CD4-positive, alpha-beta T cell (primary cell): ENCODE measurements at regions not wholly inside any gene's neighbourhood (a gene's known extent, or its start where the extent isn't known, plus 50 kb on each side); places are given as distances from the start of the nearest gene placed in this dataset.

Experiments
- ATAC-seq: fragments of 200-7000 bp; cut with Tn5 transposase; one replicate; pipeline ENCODE4 v1.10.0; 2022; ENCODE audit warnings: mild to moderate bottlenecking; ENCODE audit not compliant: poor library complexity
- CTCF ChIA-PET: fragments of 350-600 bp; sonication (Branson Sonifier 250); formaldehyde crosslinking; loops from one replicate; lab custom pipeline; 2021; ENCODE audit warnings: antibody characterized with exemption, inconsistent platforms; lab: Charles Lee
- POLR2A ChIA-PET: fragments of 350-600 bp; sonication (Branson Sonifier 250); formaldehyde crosslinking; loops from one replicate; lab custom pipeline; 2021; ENCODE audit warnings: antibody characterized with exemption, inconsistent platforms; lab: Charles Lee
- DNase-seq, 14 experiments: peaks; one replicate each; pipeline ENCODE4 v3.0.0-alpha.2; 2013 to 2020; ENCODE audit warnings: mixed read lengths in 2 of 14
- H3K27ac ChIP-seq, 2 donors: one replicate each; pipeline versions ENCODE4 v1.5.1 to v1.7.0; 2013; ENCODE audit warnings: low read length in 2 of 2, low read depth in 1 of 2, mild to moderate bottlenecking in 1 of 2
- H3K27me3 ChIP-seq, 2 experiments: 1 replicate in 1 of 2; 2 replicates in 1 of 2; pipeline versions ENCODE4 v1.6.1 to v1.7.0; 2013; ENCODE audit warnings: low read length in 2 of 2, control low read depth in 1 of 2, mild to moderate bottlenecking in 1 of 2, moderate library complexity in 1 of 2; ENCODE audit not compliant: insufficient read depth in 2 of 2, control insufficient read depth in 1 of 2
- H3K36me3 ChIP-seq: one replicate; pipeline ENCODE4 v1.6.1; 2013; ENCODE audit warnings: low read length, control low read depth; ENCODE audit not compliant: insufficient read depth
- H3K4me1 ChIP-seq: one replicate; pipeline ENCODE4 v1.6.1; 2013; ENCODE audit warnings: low read length, control low read depth; ENCODE audit not compliant: insufficient read depth
- H3K4me3 ChIP-seq: one replicate; pipeline ENCODE4 v1.5.1; 2013; ENCODE audit warnings: mild to moderate bottlenecking, low read length, moderate library complexity
- H3K9me3 ChIP-seq, 2 experiments: 1 replicate in 1 of 2; 2 replicates in 1 of 2; pipeline versions ENCODE4 v1.6.1 to v1.7.0; 2013; ENCODE audit warnings: low read length in 2 of 2, mild to moderate bottlenecking in 2 of 2, control low read depth in 1 of 2, moderate library complexity in 1 of 2; ENCODE audit not compliant: control insufficient read depth in 1 of 2, insufficient read depth in 1 of 2
- H3K27ac Mint-ChIP-seq: one replicate; pipeline ENCODE4 v1.8.0; 2020; ENCODE audit warnings: mixed read lengths
- H3K27me3 Mint-ChIP-seq: one replicate; pipeline ENCODE4 v1.8.0; 2021; ENCODE audit warnings: mixed read lengths
- H3K36me3 Mint-ChIP-seq: one replicate; pipeline ENCODE4 v1.8.0; 2021; ENCODE audit warnings: low read depth, mixed read lengths
- H3K4me1 Mint-ChIP-seq: one replicate; pipeline ENCODE4 v1.8.0; 2021; ENCODE audit warnings: low read depth, mixed read lengths
- H3K4me3 Mint-ChIP-seq: one replicate; pipeline ENCODE4 v1.8.0; 2020; ENCODE audit warnings: mild to moderate bottlenecking, mixed read lengths
- H3K9me3 Mint-ChIP-seq: one replicate; pipeline ENCODE4 v1.8.0; 2020; ENCODE audit warnings: mixed read lengths
- CTCF ChIP-seq: fragments of 200-600 bp; IDR thresholded peaks from one replicate; pipeline ENCODE4 v1.8.0; 2022; ENCODE audit warnings: antibody characterized with exemption, mild to moderate bottlenecking
- intact Hi-C, 2 experiments: fragments of 100-400 bp; cut with DNase I in 1 of 2; cut with micrococcal nuclease in 1 of 2; formaldehyde crosslinking; loops; one replicate each; pipeline versions ENCODE4 v1.15.1 to v1.9.0; 2023 to 2025; cut with DNase I, micrococcal nuclease

GRCh38 chr15:62430552-62430951 lies 265.5 kb upstream of the C2CD4B start:
- no peak overlapping the region for H3K27ac Mint-ChIP-seq
- H3K9me3 ChIP-seq: no peaks in the 10 kb centered on the region
- H3K4me3 Mint-ChIP-seq: no peak overlapping the region
- no peaks in the 10 kb centered on the region for H3K4me1 Mint-ChIP-seq
- ChIA-PET CTCF (no interaction called here), POLR2A (no interaction called here)
- no peaks in the 10 kb centered on the region for H3K4me1 ChIP-seq
- no peaks in the 10 kb centered on the region for H3K36me3 Mint-ChIP-seq
- DNase-seq (no peak), ATAC-seq (no peak)
- TF ChIP-seq CTCF: no peak
- H3K27me3 ChIP-seq: no peaks in the 10 kb centered on the region
- H3K36me3 ChIP-seq: no peaks in the 10 kb centered on the region
- H3K27me3 Mint-ChIP-seq: peaks cover 4% of the 10 kb centered on the region
- no peaks in the 10 kb centered on the region for H3K9me3 Mint-ChIP-seq
- no peak overlapping the region for H3K4me3 ChIP-seq
- H3K27ac ChIP-seq: no peak overlapping the region
- intact Hi-C loops: no loop called here

- no peak for ATAC-seq
- no peak overlapping the region for H3K27ac ChIP-seq
- Mint-ChIP-seq H3K9me3 (no peaks in the 10 kb centered on the region), H3K27ac (no peak overlapping the region), H3K4me3 (no peak overlapping the region), H3K36me3 (no peaks in the 10 kb centered on the region), H3K27me3 (peaks cover 4% of the 10 kb centered on the region), H3K4me1 (no peaks in the 10 kb centered on the region)
- no peaks in the 10 kb centered on the region for H3K27me3 ChIP-seq
- no peaks in the 10 kb centered on the region for H3K9me3 ChIP-seq
- ChIA-PET CTCF (no interaction called here), POLR2A (no interaction called here)
- no peaks in the 10 kb centered on the region for H3K4me1 ChIP-seq
- no peak overlapping the region for H3K4me3 ChIP-seq
- TF ChIP-seq CTCF: no peak
- intact Hi-C loops: no loop called here
- H3K36me3 ChIP-seq: no peaks in the 10 kb centered on the region
- DNase-seq: no peak
These were observed 266.1 kb upstream of the C2CD4B start for GRCh38 chr15:62431008-62431797.

- no peak for TF ChIP-seq CTCF
- Histone ChIP-seq H3K4me3 (no peak overlapping the region), H3K9me3 (no peaks in the 10 kb centered on the region), H3K27ac (no peak overlapping the region), H3K36me3 (no peaks in the 10 kb centered on the region), H3K4me1 (no peaks in the 10 kb centered on the region), H3K27me3 (no peaks in the 10 kb centered on the region)
- H3K27ac Mint-ChIP-seq: no peak overlapping the region
- ChIA-PET POLR2A (no interaction called here), CTCF (no interaction called here)
- no peak for ATAC-seq
- no peak overlapping the region for H3K4me3 Mint-ChIP-seq
- H3K9me3 Mint-ChIP-seq: no peaks in the 10 kb centered on the region
- no peaks in the 10 kb centered on the region for H3K36me3 Mint-ChIP-seq
- no peak for DNase-seq
- no peaks in the 10 kb centered on the region for H3K4me1 Mint-ChIP-seq
- H3K27me3 Mint-ChIP-seq: peaks cover 4% of the 10 kb centered on the region
- intact Hi-C loops: no loop called here
These were observed 266.7 kb upstream of the C2CD4B start for GRCh38 chr15:62431817-62432216.
